ENCODE measurements at regions not wholly inside any gene's neighbourhood (a gene's known extent, or its start where the extent isn't known, plus 50 kb on each side); places are given as distances from the start of the nearest gene placed in this dataset.
"Not testable (repeated sequence)": the region's sequence is repeated elsewhere in the genome, so short reads cannot be mapped to it uniquely, and the experiment has no call there.

GRCh38 chr5:101084353-101084752 lies 181.3 kb upstream of the ST8SIA4 start:
- no peak overlapping the region for H3K27ac ChIP-seq (ENCODE audit: low read length)
- no peaks in the 10 kb centered on the region for H3K9me3 ChIP-seq (ENCODE audit: control insufficient read depth, low read depth, low read length)
- H3K4me3 ChIP-seq (ENCODE audit: low read length): no peak overlapping the region
- no peaks in the 10 kb centered on the region for H3K27me3 ChIP-seq (ENCODE audit: control insufficient read depth, insufficient read depth, low read length)
- peaks cover 4% of the 10 kb centered on the region for H3K4me1 ChIP-seq (ENCODE audit: control insufficient read depth, low read depth, low read length)
- H3K36me3 ChIP-seq (ENCODE audit: control insufficient read depth, low read depth, low read length): no peaks in the 10 kb centered on the region
- no peak overlapping the region for H3K9ac ChIP-seq (ENCODE audit: low read length)

- Histone ChIP-seq H3K36me3 (ENCODE audit: control insufficient read depth, low read depth, low read length) (no peaks in the 10 kb centered on the region), H3K4me3 (ENCODE audit: low read length) (no peak overlapping the region), H3K27me3 (ENCODE audit: control insufficient read depth, insufficient read depth, low read length) (no peaks in the 10 kb centered on the region), H3K9ac (ENCODE audit: low read length) (no peak overlapping the region), H3K27ac (ENCODE audit: low read length) (no peak overlapping the region), H3K9me3 (ENCODE audit: control insufficient read depth, low read depth, low read length) (no peaks in the 10 kb centered on the region), H3K4me1 (ENCODE audit: control insufficient read depth, low read depth, low read length) (peaks cover under 1% of the 10 kb centered on the region)
These were observed 177.6 kb upstream of the ST8SIA4 start for GRCh38 chr5:101080462-101081240.

- no peaks in the 10 kb centered on the region for H3K4me1 ChIP-seq (ENCODE audit: control insufficient read depth, low read depth, low read length)
- H3K27ac ChIP-seq (ENCODE audit: low read length): no peak overlapping the region
- no peaks in the 10 kb centered on the region for H3K36me3 ChIP-seq (ENCODE audit: control insufficient read depth, low read depth, low read length)
- no peak overlapping the region for H3K9ac ChIP-seq (ENCODE audit: low read length)
- no peaks in the 10 kb centered on the region for H3K27me3 ChIP-seq (ENCODE audit: control insufficient read depth, insufficient read depth, low read length)
- peaks cover 1% of the 10 kb centered on the region for H3K9me3 ChIP-seq (ENCODE audit: control insufficient read depth, low read depth, low read length)
- no peak overlapping the region for H3K4me3 ChIP-seq (ENCODE audit: low read length)
These were observed 165.2 kb upstream of the ST8SIA4 start for GRCh38 chr5:101068298-101068697.

GRCh38 chr5:101067429-101067828 lies 164.3 kb upstream of the ST8SIA4 start:
- no peak overlapping the region for H3K9ac ChIP-seq (ENCODE audit: low read length)
- H3K27me3 ChIP-seq (ENCODE audit: control insufficient read depth, insufficient read depth, low read length): no peaks in the 10 kb centered on the region
- H3K27ac ChIP-seq (ENCODE audit: low read length): no peak overlapping the region
- no peak overlapping the region for H3K4me3 ChIP-seq (ENCODE audit: low read length)
- no peaks in the 10 kb centered on the region for H3K36me3 ChIP-seq (ENCODE audit: control insufficient read depth, low read depth, low read length)
- peaks cover 3% of the 10 kb centered on the region for H3K9me3 ChIP-seq (ENCODE audit: control insufficient read depth, low read depth, low read length)
- H3K4me1 ChIP-seq (ENCODE audit: control insufficient read depth, low read depth, low read length): no peaks in the 10 kb centered on the region

GRCh38 chr5:101062902-101063301 lies 159.8 kb upstream of the ST8SIA4 start:
- Histone ChIP-seq H3K4me3 (ENCODE audit: low read length) (no peak overlapping the region), H3K36me3 (ENCODE audit: control insufficient read depth, low read depth, low read length) (no peaks in the 10 kb centered on the region), H3K4me1 (ENCODE audit: control insufficient read depth, low read depth, low read length) (no peaks in the 10 kb centered on the region), H3K27me3 (ENCODE audit: control insufficient read depth, insufficient read depth, low read length) (no peaks in the 10 kb centered on the region), H3K9ac (ENCODE audit: low read length) (no peak overlapping the region), H3K27ac (ENCODE audit: low read length) (no peak overlapping the region), H3K9me3 (ENCODE audit: control insufficient read depth, low read depth, low read length) (peaks cover 3% of the 10 kb centered on the region)

- H3K4me3 ChIP-seq (ENCODE audit: low read length): no peak overlapping the region
- H3K4me1 ChIP-seq (ENCODE audit: control insufficient read depth, low read depth, low read length): no peaks in the 10 kb centered on the region
These were observed 144.1 kb upstream of the ST8SIA4 start for GRCh38 chr5:101047181-101047580.

GRCh38 chr5:101045689-101046088 lies 142.6 kb upstream of the ST8SIA4 start:
- no peaks in the 10 kb centered on the region for H3K36me3 ChIP-seq (ENCODE audit: control insufficient read depth, low read depth, low read length)
- no peak overlapping the region for H3K9ac ChIP-seq (ENCODE audit: low read length)
- H3K9me3 ChIP-seq (ENCODE audit: control insufficient read depth, low read depth, low read length): no peaks in the 10 kb centered on the region
- H3K4me3 ChIP-seq (ENCODE audit: low read length): no peak overlapping the region
- H3K4me1 ChIP-seq (ENCODE audit: control insufficient read depth, low read depth, low read length): no peaks in the 10 kb centered on the region
- H3K27me3 ChIP-seq (ENCODE audit: control insufficient read depth, insufficient read depth, low read length): no peaks in the 10 kb centered on the region
- no peak overlapping the region for H3K27ac ChIP-seq (ENCODE audit: low read length)

More at GRCh38 chr5:101047181-101047580, 144.1 kb upstream of the ST8SIA4 start:
- H3K36me3 ChIP-seq (ENCODE audit: control insufficient read depth, low read depth, low read length): no peaks in the 10 kb centered on the region
- H3K9ac ChIP-seq (ENCODE audit: low read length): no peak overlapping the region
- no peaks in the 10 kb centered on the region for H3K27me3 ChIP-seq (ENCODE audit: control insufficient read depth, insufficient read depth, low read length)
- no peaks in the 10 kb centered on the region for H3K9me3 ChIP-seq (ENCODE audit: control insufficient read depth, low read depth, low read length)
- no peak overlapping the region for H3K27ac ChIP-seq (ENCODE audit: low read length)

GRCh38 chr5:101040002-101040401 lies 136.9 kb upstream of the ST8SIA4 start:
- H3K36me3 ChIP-seq (ENCODE audit: control insufficient read depth, low read depth, low read length); H3K9me3 ChIP-seq (ENCODE audit: control insufficient read depth, low read depth, low read length); H3K9ac ChIP-seq (ENCODE audit: low read length); H3K27me3 ChIP-seq (ENCODE audit: control insufficient read depth, insufficient read depth, low read length); H3K27ac ChIP-seq (ENCODE audit: low read length); H3K4me3 ChIP-seq (ENCODE audit: low read length); H3K4me1 ChIP-seq (ENCODE audit: control insufficient read depth, low read depth, low read length): not testable (repeated sequence)

GRCh38 chr5:101036778-101037177 lies 133.7 kb upstream of the ST8SIA4 start:
- H3K27me3 ChIP-seq (ENCODE audit: control insufficient read depth, insufficient read depth, low read length): no peaks in the 10 kb centered on the region
- H3K9ac ChIP-seq (ENCODE audit: low read length): no peak overlapping the region
- H3K9me3 ChIP-seq (ENCODE audit: control insufficient read depth, low read depth, low read length): no peaks in the 10 kb centered on the region
- H3K36me3 ChIP-seq (ENCODE audit: control insufficient read depth, low read depth, low read length): no peaks in the 10 kb centered on the region
- no peak overlapping the region for H3K27ac ChIP-seq (ENCODE audit: low read length)
- no peaks in the 10 kb centered on the region for H3K4me1 ChIP-seq (ENCODE audit: control insufficient read depth, low read depth, low read length)
- no peak overlapping the region for H3K4me3 ChIP-seq (ENCODE audit: low read length)

- H3K9me3 ChIP-seq (ENCODE audit: control insufficient read depth, low read depth, low read length): no peaks in the 10 kb centered on the region
- H3K4me1 ChIP-seq (ENCODE audit: control insufficient read depth, low read depth, low read length): no peaks in the 10 kb centered on the region
- H3K4me3 ChIP-seq (ENCODE audit: low read length): no peak overlapping the region
These were observed 132.3 kb upstream of the ST8SIA4 start for GRCh38 chr5:101035425-101035824.

GRCh38 chr5:101024299-101024698 lies 121.2 kb upstream of the ST8SIA4 start:
- peaks cover 3% of the 10 kb centered on the region for H3K9me3 ChIP-seq (ENCODE audit: control insufficient read depth, low read depth, low read length)
- no peak overlapping the region for H3K27ac ChIP-seq (ENCODE audit: low read length)
- no peaks in the 10 kb centered on the region for H3K4me1 ChIP-seq (ENCODE audit: control insufficient read depth, low read depth, low read length)
- H3K4me3 ChIP-seq (ENCODE audit: low read length): no peak overlapping the region
- no peak overlapping the region for H3K9ac ChIP-seq (ENCODE audit: low read length)
- no peaks in the 10 kb centered on the region for H3K36me3 ChIP-seq (ENCODE audit: control insufficient read depth, low read depth, low read length)
- H3K27me3 ChIP-seq (ENCODE audit: control insufficient read depth, insufficient read depth, low read length): no peaks in the 10 kb centered on the region

More at GRCh38 chr5:101035425-101035824, 132.3 kb upstream of the ST8SIA4 start:
- H3K27ac ChIP-seq (ENCODE audit: low read length): no peak overlapping the region
- H3K36me3 ChIP-seq (ENCODE audit: control insufficient read depth, low read depth, low read length): no peaks in the 10 kb centered on the region
- no peaks in the 10 kb centered on the region for H3K27me3 ChIP-seq (ENCODE audit: control insufficient read depth, insufficient read depth, low read length)
- H3K9ac ChIP-seq (ENCODE audit: low read length): no peak overlapping the region

GRCh38 chr5:101018299-101018698 lies 115.2 kb upstream of the ST8SIA4 start:
- H3K9ac ChIP-seq (ENCODE audit: low read length): no peak overlapping the region
- no peaks in the 10 kb centered on the region for H3K9me3 ChIP-seq (ENCODE audit: control insufficient read depth, low read depth, low read length)
- no peaks in the 10 kb centered on the region for H3K27me3 ChIP-seq (ENCODE audit: control insufficient read depth, insufficient read depth, low read length)
- H3K27ac ChIP-seq (ENCODE audit: low read length): no peak overlapping the region
- H3K36me3 ChIP-seq (ENCODE audit: control insufficient read depth, low read depth, low read length): no peaks in the 10 kb centered on the region
- no peaks in the 10 kb centered on the region for H3K4me1 ChIP-seq (ENCODE audit: control insufficient read depth, low read depth, low read length)
- no peak overlapping the region for H3K4me3 ChIP-seq (ENCODE audit: low read length)

Data from iPS-18a (cell line).